Peyer's patch (tissue), 4 donors: ENCODE measurements at regions not wholly inside any gene's neighbourhood (a gene's known extent, or its start where the extent isn't known, plus 50 kb on each side); places are given as distances from the start of the nearest gene placed in this dataset.
"Not testable (repeated sequence)": the region's sequence is repeated elsewhere in the genome, so short reads cannot be mapped to it uniquely, and the experiment has no call there.

Experiments
- CTCF ChIP-seq, 6 experiments: fragments of 450-650 bp in 4 of 6; fragments of 200-600 bp in 2 of 6; sonication (generic) in 1 of 6; IDR thresholded peaks; one replicate each; pipeline ENCODE4 v1.5.1; 2017 to 2019; ENCODE audit warnings: antibody characterized with exemption in 6 of 6, mild to moderate bottlenecking in 3 of 6, moderate library complexity in 1 of 6
- POLR2A ChIP-seq, 2 donors: fragments of 450-650 bp; IDR thresholded peaks; one replicate each; pipeline ENCODE4 v1.5.1; 2017; ENCODE audit warnings: antibody characterized with exemption in 2 of 2, mild to moderate bottlenecking in 2 of 2, moderate library complexity in 2 of 2

GRCh38 chr9:64450654-64451053 lies 834.4 kb downstream of the FOXD4L5 start:
- not testable (repeated sequence) for TF ChIP-seq CTCF, POLR2A (IDR thresholded peaks at IDR 0.05)
